Activated CD4-positive, alpha-beta T cell treated with anti-CD3 and anti-CD28 coated beads for 36 hours (primary cell): ENCODE measurements at regions not wholly inside any gene's neighbourhood (a gene's known extent, or its start where the extent isn't known, plus 50 kb on each side); places are given as distances from the start of the nearest gene placed in this dataset.
"Not testable (repeated sequence)": the region's sequence is repeated elsewhere in the genome, so short reads cannot be mapped to it uniquely, and the experiment has no call there.

ENCODE experiments used
- ATAC-seq: fragments of 200-7000 bp; cut with Tn5 transposase; one replicate; pipeline ENCODE4 v1.10.0; 2021; ENCODE audit warnings: mild to moderate bottlenecking, moderate library complexity
- CTCF ChIA-PET: fragments of 350-600 bp; sonication (Branson Sonifier 250); formaldehyde crosslinking; loops from one replicate; lab custom pipeline; 2021; ENCODE audit warnings: antibody characterized with exemption; lab: Charles Lee
- POLR2A ChIA-PET: fragments of 350-600 bp; sonication (Branson Sonifier 250); formaldehyde crosslinking; loops from one replicate; lab custom pipeline; 2021; ENCODE audit warnings: antibody characterized with exemption, inconsistent platforms; lab: Charles Lee
- DNase-seq: peaks from one replicate; pipeline ENCODE4 v3.0.0-alpha.2; 2020
- H3K27ac Mint-ChIP-seq: one replicate; pipeline ENCODE4 v1.8.0; 2021; ENCODE audit warnings: mixed read lengths
- H3K27me3 Mint-ChIP-seq: one replicate; pipeline ENCODE4 v1.8.0; 2021; ENCODE audit warnings: mixed read lengths
- H3K36me3 Mint-ChIP-seq: one replicate; pipeline ENCODE4 v1.8.0; 2021; ENCODE audit warnings: low read depth, mixed read lengths
- H3K4me1 Mint-ChIP-seq: one replicate; pipeline ENCODE4 v1.8.0; 2021; ENCODE audit warnings: mixed read lengths
- H3K4me3 Mint-ChIP-seq: one replicate; pipeline ENCODE4 v1.8.0; 2021; ENCODE audit warnings: mild to moderate bottlenecking, moderate library complexity, mixed read lengths
- H3K9me3 Mint-ChIP-seq: one replicate; pipeline ENCODE4 v1.8.0; 2021; ENCODE audit warnings: low read depth, mixed read lengths
- intact Hi-C, 2 experiments: fragments of 100-400 bp; cut with DNase I in 1 of 2; cut with micrococcal nuclease in 1 of 2; formaldehyde crosslinking; loops; one replicate each; pipeline versions ENCODE4 v1.14.2 to v1.15.1; 2022 to 2024; cut with DNase I, micrococcal nuclease

DNA sequence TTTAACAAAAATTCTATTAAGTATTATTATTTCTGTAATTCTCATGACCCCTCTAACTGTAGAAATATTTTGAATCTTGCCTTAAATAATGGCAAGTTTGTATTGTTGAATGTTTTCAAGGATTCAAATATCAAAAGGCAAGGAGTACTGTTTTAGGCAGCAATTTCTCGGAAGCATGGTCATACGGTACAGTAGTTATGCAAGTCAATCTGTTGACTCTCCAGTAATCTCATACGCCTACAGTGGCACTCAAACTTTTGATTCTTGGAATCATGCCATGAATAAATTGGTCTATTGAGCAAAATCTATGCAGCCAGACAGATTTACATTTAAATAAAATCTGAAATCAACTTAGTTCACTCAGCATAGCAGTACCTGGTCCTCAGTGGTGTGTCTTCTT, 139.6 kb upstream of the FAM47C start:
- DNase-seq (no peak), ATAC-seq (no peak)
- Mint-ChIP-seq H3K4me3 (no peak overlapping the region), H3K4me1 (no peaks in the 10 kb centered on the region), H3K9me3 (no peaks in the 10 kb centered on the region), H3K27me3 (peaks cover 2% of the 10 kb centered on the region), H3K36me3 (no peaks in the 10 kb centered on the region), H3K27ac (no peak overlapping the region)
- intact Hi-C loops, result no loop called here
- ChIA-PET POLR2A (no interaction called here), CTCF (no interaction called here)

DNA sequence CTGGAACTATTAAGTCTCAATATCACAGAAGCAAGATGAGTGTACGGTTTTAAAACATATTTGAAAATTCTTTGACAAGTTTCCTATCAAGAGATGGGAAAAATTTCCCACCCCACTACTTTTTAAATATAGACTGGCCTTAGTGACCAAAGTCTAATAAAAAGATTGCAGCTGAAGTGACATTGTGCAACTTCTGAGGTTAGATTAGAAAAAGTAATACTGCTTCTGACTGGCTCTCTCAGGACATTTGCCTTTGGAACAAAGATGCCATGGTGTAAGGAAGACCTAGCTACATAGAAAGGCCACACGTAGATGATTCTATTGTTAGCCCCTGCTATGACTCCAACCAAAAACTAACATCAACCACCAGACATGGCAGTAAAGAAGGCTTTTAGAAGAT, 138.7 kb upstream of the FAM47C start:
- intact Hi-C loops, result no loop called here
- H3K36me3 Mint-ChIP-seq, result no peaks in the 10 kb centered on the region
- DNase-seq (no peak), ATAC-seq (no peak)
- CTCF ChIA-PET, result no interaction called here
- H3K27ac Mint-ChIP-seq, result no peak overlapping the region
- POLR2A ChIA-PET, result no interaction called here
- H3K9me3 Mint-ChIP-seq, result no peaks in the 10 kb centered on the region
- H3K27me3 Mint-ChIP-seq, result peaks cover 2% of the 10 kb centered on the region
- no peak overlapping the region for H3K4me3 Mint-ChIP-seq
- no peaks in the 10 kb centered on the region for H3K4me1 Mint-ChIP-seq

DNA sequence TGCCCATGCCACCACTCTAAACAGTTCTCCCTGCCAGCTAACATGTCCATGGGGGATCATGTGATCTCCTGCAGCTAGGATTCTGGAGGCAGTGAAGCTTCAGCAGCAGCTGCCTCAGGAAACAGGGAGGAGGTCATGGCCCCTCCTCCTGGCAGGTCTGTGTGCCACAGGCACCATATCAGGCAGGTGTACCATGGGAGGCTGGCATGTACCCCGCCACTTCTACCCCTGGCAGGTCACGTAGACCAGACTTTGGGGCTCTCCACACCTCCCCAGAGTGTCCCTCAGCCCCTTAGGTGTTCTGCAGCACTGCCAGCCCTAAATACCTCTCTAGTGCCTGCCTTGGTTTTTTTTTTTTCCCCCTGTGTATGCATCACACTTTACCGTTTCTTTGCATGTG, 110.5 kb upstream of the FAM47C start:
- ATAC-seq, result no peak
- no peak for DNase-seq
- CTCF ChIA-PET, result no interaction called here
- Mint-ChIP-seq H3K27ac (no peak overlapping the region), H3K9me3 (no peaks in the 10 kb centered on the region), H3K4me1 (no peaks in the 10 kb centered on the region), H3K27me3 (no peaks in the 10 kb centered on the region), H3K36me3 (no peaks in the 10 kb centered on the region), H3K4me3 (no peak overlapping the region)
- POLR2A ChIA-PET, result no interaction called here
- intact Hi-C loops, result no loop called here

DNA sequence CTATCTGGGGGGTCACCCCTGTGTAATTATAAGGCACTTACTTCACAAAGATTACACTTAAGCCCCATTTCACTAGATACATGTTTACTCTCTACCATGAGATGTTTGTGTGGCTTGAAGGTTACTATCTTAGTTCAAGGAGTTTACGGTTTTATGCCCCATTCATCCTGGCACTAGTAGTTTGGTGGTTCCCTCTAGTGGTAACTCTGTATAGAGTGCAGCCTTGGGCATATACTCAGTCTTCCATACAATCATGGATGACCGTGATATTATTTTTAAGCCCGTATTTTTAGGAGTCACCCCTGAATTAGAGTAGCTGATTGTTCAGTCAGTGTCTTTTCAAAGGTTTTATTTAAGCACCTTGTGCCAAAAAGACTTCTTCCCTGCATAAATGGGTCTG, 109.9 kb upstream of the FAM47C start:
- Mint-ChIP-seq H3K27me3 (no peaks in the 10 kb centered on the region), H3K4me1 (no peaks in the 10 kb centered on the region), H3K27ac (no peak overlapping the region), H3K4me3 (no peak overlapping the region), H3K36me3 (no peaks in the 10 kb centered on the region), H3K9me3 (no peaks in the 10 kb centered on the region)
- DNase-seq (no peak), ATAC-seq (no peak)
- CTCF ChIA-PET, result no interaction called here
- POLR2A ChIA-PET, result no interaction called here
- intact Hi-C loops, result no loop called here

DNA sequence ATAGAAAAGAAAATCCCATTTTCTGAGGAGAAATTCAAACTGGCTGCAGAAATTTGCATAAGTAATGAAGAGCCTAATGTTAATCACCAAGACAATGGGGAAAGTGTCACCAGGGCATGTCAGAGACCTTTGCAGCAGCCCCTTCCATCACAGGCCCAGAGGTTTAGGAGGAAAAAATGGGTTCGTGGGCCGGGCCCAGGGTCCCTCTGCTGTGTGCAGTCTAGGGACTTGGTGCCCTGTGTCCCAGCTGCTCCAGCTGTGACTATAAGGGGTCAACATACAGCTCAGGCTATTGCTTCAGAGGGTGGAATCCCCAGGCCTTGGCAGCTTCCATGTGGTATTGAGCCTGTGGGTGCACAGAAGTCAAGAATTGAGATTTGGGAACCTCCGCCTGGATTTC, 103.6 kb upstream of the FAM47C start:
- H3K4me1 Mint-ChIP-seq, H3K27ac Mint-ChIP-seq, POLR2A ChIA-PET, H3K4me3 Mint-ChIP-seq, CTCF ChIA-PET, H3K27me3 Mint-ChIP-seq, DNase-seq, intact Hi-C loops, H3K36me3 Mint-ChIP-seq, H3K9me3 Mint-ChIP-seq, ATAC-seq: not testable (repeated sequence)

DNA sequence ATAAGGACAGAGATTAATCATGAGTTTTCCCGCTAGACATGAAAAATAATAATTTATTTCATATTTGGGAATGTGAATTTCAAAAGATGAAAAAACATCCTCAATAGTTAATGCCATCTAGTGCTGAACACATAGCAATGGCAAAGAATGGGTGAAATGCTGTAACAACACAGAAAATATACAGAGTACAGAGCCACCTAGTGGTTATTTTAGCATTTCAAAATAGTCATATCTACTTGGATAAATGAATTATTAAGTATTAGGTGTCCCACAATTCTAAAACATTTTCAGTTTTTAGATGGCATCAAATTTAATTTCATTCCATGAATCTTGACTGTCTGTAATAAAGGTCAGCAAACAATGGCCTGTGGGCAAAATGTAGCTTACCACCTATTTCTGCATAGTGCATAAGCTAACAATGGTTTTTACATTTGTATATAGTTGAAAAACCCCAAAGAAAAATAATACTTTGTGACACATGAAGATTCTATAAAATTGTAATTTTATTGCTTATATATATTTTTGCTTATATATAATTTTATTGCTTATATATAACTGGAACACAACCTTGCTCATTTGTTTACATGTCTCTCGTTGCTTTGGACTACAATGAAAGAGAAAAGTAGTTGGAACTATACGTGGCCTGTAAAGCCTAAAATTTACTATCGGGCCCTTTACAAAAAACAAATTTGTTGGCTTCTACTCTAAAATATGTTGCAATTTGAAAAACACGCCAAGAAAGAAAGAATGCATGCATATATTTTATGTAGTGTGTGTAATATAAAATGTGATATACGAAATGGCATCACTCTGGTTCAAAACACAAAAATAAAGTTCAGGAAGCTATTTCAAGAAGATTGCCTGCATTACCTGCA, 99.1 kb upstream of the FAM47C start:
- no peak overlapping the region for H3K4me3 Mint-ChIP-seq

DNA sequence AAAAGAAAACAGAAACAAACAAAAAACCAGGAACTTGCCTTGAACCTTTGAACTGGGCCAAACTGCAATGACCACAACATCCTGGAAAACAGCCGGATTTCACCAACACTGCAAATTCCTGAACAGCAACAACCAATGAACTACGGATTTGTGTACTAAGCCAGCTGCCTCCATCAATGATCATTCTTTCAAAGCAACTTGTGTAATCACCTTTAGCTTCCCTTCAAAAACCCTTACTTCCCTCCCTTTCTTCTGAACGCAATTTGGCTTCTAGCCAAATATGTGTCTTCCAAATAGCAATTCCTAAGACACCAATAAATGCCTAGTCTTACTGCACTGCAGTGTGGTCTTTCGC, 98.5 kb upstream of the FAM47C start:
- H3K4me1 Mint-ChIP-seq, result no peaks in the 10 kb centered on the region
- H3K9me3 Mint-ChIP-seq, result no peaks in the 10 kb centered on the region
- no peak overlapping the region for H3K4me3 Mint-ChIP-seq
- ATAC-seq (no peak), DNase-seq (no peak)
- ChIA-PET POLR2A (no interaction called here), CTCF (no interaction called here)
- no peaks in the 10 kb centered on the region for H3K27me3 Mint-ChIP-seq
- no peak overlapping the region for H3K27ac Mint-ChIP-seq
- intact Hi-C loops, result no loop called here
- H3K36me3 Mint-ChIP-seq, result no peaks in the 10 kb centered on the region

More for the DNA sequence above, 99.1 kb upstream of the FAM47C start:
- no peak for ATAC-seq
- ChIA-PET POLR2A (no interaction called here), CTCF (no interaction called here)
- no peak overlapping the region for H3K27ac Mint-ChIP-seq
- no peaks in the 10 kb centered on the region for H3K27me3 Mint-ChIP-seq
- intact Hi-C loops, result no loop called here
- no peaks in the 10 kb centered on the region for H3K36me3 Mint-ChIP-seq
- H3K9me3 Mint-ChIP-seq, result no peaks in the 10 kb centered on the region
- H3K4me1 Mint-ChIP-seq, result no peaks in the 10 kb centered on the region
- DNase-seq, result no peak

DNA sequence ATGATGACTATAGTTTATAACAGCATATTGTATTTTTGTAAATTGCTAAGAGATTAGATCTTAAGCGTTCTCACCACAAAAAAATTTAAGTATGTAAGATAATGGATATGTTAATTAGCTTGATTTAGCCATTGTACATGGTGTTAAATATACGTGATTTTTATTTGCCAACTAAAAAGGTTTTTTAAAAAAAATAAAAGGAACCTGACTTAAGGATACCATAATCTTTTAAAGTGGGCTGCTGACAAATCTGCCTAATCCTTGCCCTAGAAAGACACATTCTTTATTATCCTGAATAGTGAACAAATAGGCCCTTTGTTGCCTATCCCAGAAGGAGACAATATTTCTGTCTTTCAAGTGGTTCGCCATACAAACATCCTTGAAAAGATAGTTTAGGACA, 94.6 kb upstream of the FAM47C start:
- CTCF ChIA-PET, result no interaction called here
- Mint-ChIP-seq H3K36me3 (no peaks in the 10 kb centered on the region), H3K27ac (no peak overlapping the region), H3K4me3 (no peak overlapping the region), H3K27me3 (no peaks in the 10 kb centered on the region), H3K9me3 (no peaks in the 10 kb centered on the region), H3K4me1 (no peaks in the 10 kb centered on the region)
- no peak for DNase-seq
- intact Hi-C loops, result no loop called here
- POLR2A ChIA-PET, result no interaction called here
- ATAC-seq, result no peak

DNA sequence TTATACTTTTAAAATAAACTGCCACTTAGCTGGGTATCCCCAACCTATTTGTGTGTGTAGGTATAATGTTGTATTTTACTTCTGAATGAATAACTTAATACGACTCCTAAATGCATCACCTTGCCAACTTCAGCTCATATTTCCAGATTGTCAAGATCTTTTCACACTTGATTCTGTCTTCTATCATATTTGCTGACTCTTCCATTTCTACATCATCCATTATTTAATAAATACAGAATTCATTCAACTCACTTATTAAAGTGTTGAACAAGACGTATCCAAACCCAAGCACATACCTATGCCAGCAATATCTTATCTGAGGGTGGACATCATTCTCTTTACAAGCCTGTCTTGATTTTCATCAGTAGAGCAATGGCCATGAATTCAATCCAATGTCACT, 91.2 kb upstream of the FAM47C start:
- Mint-ChIP-seq H3K4me3 (no peak overlapping the region), H3K4me1 (no peaks in the 10 kb centered on the region), H3K9me3 (no peaks in the 10 kb centered on the region), H3K27me3 (no peaks in the 10 kb centered on the region), H3K36me3 (no peaks in the 10 kb centered on the region), H3K27ac (no peak overlapping the region)
- ChIA-PET POLR2A (no interaction called here), CTCF (no interaction called here)
- intact Hi-C loops, result no loop called here
- ATAC-seq (no peak), DNase-seq (no peak)

- H3K36me3 Mint-ChIP-seq, result no peaks in the 10 kb centered on the region
- ATAC-seq (no peak), DNase-seq (no peak)
- no peak overlapping the region for H3K4me3 Mint-ChIP-seq
- H3K27ac Mint-ChIP-seq, result no peak overlapping the region
- ChIA-PET POLR2A (no interaction called here), CTCF (no interaction called here)
- H3K4me1 Mint-ChIP-seq, result no peaks in the 10 kb centered on the region
- intact Hi-C loops, result no loop called here
- H3K9me3 Mint-ChIP-seq, result no peaks in the 10 kb centered on the region
- H3K27me3 Mint-ChIP-seq, result no peaks in the 10 kb centered on the region
These were observed 80.5 kb upstream of the FAM47C start for GRCh38 chrX:36927712-36928111.

DNA sequence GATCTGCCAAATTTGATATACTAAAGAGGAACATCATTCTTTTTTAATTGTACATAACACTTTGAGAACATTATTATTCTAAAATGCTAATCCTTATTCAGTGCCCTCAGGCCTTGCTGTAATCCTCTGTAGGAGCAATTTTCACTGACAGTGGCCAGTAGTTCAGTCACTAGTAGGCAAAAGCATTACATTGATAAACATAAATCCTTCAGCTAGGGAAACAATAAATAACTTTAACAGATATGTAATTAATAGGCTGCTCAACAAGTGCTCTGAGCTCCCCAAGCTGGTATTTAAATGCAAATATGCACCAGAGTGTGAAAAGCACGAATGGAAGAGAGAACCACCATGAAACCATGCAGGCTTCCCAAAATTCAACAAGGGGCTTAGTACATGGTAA, 77.7 kb upstream of the FAM47C start:
- Mint-ChIP-seq H3K36me3 (no peaks in the 10 kb centered on the region), H3K4me3 (no peak overlapping the region), H3K27ac (no peak overlapping the region), H3K27me3 (no peaks in the 10 kb centered on the region), H3K4me1 (no peaks in the 10 kb centered on the region), H3K9me3 (no peaks in the 10 kb centered on the region)
- ATAC-seq (no peak), DNase-seq (no peak)
- POLR2A ChIA-PET, result no interaction called here
- CTCF ChIA-PET, result no interaction called here
- intact Hi-C loops, result no loop called here

DNA sequence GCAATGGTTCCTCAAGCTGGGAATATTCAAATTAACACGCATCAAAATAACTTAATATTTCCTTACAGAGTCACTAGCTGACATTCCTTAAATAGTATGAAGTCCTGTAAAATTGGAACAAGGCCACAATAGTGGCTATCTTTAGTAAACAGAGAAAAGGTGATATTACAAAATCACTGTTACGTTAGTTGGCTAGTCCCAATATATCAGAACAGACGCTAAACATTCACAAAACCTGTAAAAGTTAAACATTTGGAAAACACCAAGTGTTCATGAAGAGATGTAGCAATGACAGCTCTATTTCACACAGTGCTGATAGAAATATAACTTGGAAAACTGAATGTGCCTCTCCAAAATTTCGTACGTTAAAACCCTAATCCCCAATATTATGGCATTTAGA, 61.0 kb upstream of the FAM47C start:
- Mint-ChIP-seq H3K27me3 (no peaks in the 10 kb centered on the region), H3K4me1 (no peaks in the 10 kb centered on the region), H3K4me3 (no peak overlapping the region), H3K9me3 (no peaks in the 10 kb centered on the region), H3K27ac (no peak overlapping the region), H3K36me3 (no peaks in the 10 kb centered on the region)
- ChIA-PET POLR2A (no interaction called here), CTCF (no interaction called here)
- ATAC-seq (no peak), DNase-seq (no peak)
- intact Hi-C loops, result no loop called here
